ENCODE measurements at regions not wholly inside any gene's neighbourhood (a gene's known extent, or its start where the extent isn't known, plus 50 kb on each side); places are given as distances from the start of the nearest gene placed in this dataset.
"Not testable (repeated sequence)": the region's sequence is repeated elsewhere in the genome, so short reads cannot be mapped to it uniquely, and the experiment has no call there.

DNA sequence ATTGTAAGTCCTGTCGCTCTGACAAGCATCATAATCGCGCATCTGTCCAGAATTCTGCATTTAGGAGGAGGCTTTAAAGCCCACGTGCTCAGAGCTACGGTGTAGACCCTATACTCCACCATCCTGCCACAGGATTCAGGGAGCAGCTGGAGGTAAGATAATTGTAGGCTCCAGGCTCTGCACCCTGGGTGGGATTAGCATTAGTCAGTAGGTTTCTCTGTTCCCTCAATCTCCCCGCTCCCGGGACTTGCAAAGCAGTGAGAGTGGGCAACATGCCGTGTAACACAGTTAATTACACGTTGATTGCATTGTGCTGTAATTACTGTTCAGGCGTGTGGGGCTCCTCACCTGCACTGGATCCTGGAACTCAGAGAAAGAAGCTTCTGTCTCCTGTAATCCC lies 89.3 kb upstream of the CUX1 start:
- intact Hi-C loops (cut with micrococcal nuclease) (no loop called here), dilution Hi-C loops (cut with MboI; ENCODE audit: extremely low pct_ligation_motif_present, low sequenced_read_pairs) (no loop called here)
- Histone ChIP-seq H3K4me1 (ENCODE audit: control insufficient read depth, extremely low read depth, insufficient read depth, low read length) (no peaks in the 10 kb centered on the region), H3K9me1 (replicated peaks; ENCODE audit: control insufficient read depth, extremely low read depth, insufficient read depth, low read length) (no peaks in the 10 kb centered on the region), H3K4me3 (replicated peaks in 1 of 3; ENCODE audit: insufficient read depth in 1 of 3, low read depth in 1 of 3, low read length in 3 of 3) (no peak overlapping the region), H2AFZ (ENCODE audit: low read depth, low read length) (no peak overlapping the region), H3K9me3 (replicated peaks; ENCODE audit: control insufficient read depth, insufficient read depth, low read length) (no peaks in the 10 kb centered on the region), H4K20me1 (replicated peaks; ENCODE audit: control insufficient read depth, extremely low read depth, insufficient read depth, low read length) (no peaks in the 10 kb centered on the region), H3K4me2 (ENCODE audit: insufficient read depth, low read length) (no peak overlapping the region), H3K79me2 (ENCODE audit: control insufficient read depth, insufficient read depth, low read length) (no peaks in the 10 kb centered on the region), H3K9ac (replicated peaks; ENCODE audit: extremely low read depth, insufficient read depth, low read length) (no peak overlapping the region), H3K27me3 (ENCODE audit: control insufficient read depth in 2 of 2, insufficient read depth in 2 of 2, low read length in 2 of 2) (no peaks in the 10 kb centered on the region), H3K27ac (ENCODE audit: insufficient read depth, low read depth, low read length) (no peak overlapping the region), H3K36me3 (ENCODE audit: control insufficient read depth in 2 of 2, extremely low read depth in 1 of 2, insufficient read depth in 2 of 2, low read length in 2 of 2) (no peaks in the 10 kb centered on the region)
- ChIA-PET POLR2A (interaction anchor here (0.7 kb wide), 1 partner anchor 437 kb away, joined by 3 read pairs; no protein-coding TSS in a partner anchor), CTCF (interaction anchor here (0.9 to 4.4 kb wide), 3 partner anchors 13 to 40 kb away, joined by 3 to 24 read pairs (median 4); no protein-coding TSS in a partner anchor)
- BruUV-seq (replicated peaks), result no TSS peak
- FAIRE-seq (no peak), DNase-seq (ENCODE audit: low read depth, low spot score) (no peak)
- TF ChIP-seq, protein P1, sequence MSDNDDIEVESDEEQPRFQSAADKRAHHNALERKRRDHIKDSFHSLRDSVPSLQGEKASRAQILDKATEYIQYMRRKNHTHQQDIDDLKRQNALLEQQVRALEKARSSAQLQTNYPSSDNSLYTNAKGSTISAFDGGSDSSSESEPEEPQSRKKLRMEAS (IDR thresholded peaks at IDR 0.05; ENCODE audit: insufficient read depth, insufficient read length), result no peak
- TF ChIP-seq, protein P2, sequence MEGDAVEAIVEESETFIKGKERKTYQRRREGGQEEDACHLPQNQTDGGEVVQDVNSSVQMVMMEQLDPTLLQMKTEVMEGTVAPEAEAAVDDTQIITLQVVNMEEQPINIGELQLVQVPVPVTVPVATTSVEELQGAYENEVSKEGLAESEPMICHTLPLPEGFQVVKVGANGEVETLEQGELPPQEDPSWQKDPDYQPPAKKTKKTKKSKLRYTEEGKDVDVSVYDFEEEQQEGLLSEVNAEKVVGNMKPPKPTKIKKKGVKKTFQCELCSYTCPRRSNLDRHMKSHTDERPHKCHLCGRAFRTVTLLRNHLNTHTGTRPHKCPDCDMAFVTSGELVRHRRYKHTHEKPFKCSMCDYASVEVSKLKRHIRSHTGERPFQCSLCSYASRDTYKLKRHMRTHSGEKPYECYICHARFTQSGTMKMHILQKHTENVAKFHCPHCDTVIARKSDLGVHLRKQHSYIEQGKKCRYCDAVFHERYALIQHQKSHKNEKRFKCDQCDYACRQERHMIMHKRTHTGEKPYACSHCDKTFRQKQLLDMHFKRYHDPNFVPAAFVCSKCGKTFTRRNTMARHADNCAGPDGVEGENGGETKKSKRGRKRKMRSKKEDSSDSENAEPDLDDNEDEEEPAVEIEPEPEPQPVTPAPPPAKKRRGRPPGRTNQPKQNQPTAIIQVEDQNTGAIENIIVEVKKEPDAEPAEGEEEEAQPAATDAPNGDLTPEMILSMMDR (IDR thresholded peaks at IDR 0.05; ENCODE audit: extremely low read depth in 1 of 2, insufficient read depth in 1 of 2, low read depth in 1 of 2, low read length in 2 of 2), result no peak
- TF ChIP-seq GATA2 (IDR thresholded peaks at IDR 0.05; ENCODE audit: insufficient read depth, insufficient read length, low read depth, low read length), result no peak
- no peak for TF ChIP-seq JUN (IDR thresholded peaks at IDR 0.05; ENCODE audit: borderline replicate concordance, insufficient read depth, insufficient read length, low read depth)
- no peak for TF ChIP-seq FOS (IDR thresholded peaks at IDR 0.05; ENCODE audit: borderline replicate concordance, insufficient read depth, low read length)
- no peak for TF ChIP-seq POLR2A (IDR thresholded peaks at IDR 0.05; ENCODE audit: low read depth, low read length)
- no peak for TF ChIP-seq MYC (IDR thresholded peaks at IDR 0.05; ENCODE audit: low read depth, low read length)
- TF ChIP-seq POLR2AphosphoS5 (IDR thresholded peaks at IDR 0.05; ENCODE audit: insufficient read depth, low read depth, low read length), result no peak
- no peak for TF ChIP-seq EZH2 (IDR thresholded peaks at IDR 0.05; ENCODE audit: borderline replicate concordance, low read depth, low read length, severe bottlenecking)

DNA sequence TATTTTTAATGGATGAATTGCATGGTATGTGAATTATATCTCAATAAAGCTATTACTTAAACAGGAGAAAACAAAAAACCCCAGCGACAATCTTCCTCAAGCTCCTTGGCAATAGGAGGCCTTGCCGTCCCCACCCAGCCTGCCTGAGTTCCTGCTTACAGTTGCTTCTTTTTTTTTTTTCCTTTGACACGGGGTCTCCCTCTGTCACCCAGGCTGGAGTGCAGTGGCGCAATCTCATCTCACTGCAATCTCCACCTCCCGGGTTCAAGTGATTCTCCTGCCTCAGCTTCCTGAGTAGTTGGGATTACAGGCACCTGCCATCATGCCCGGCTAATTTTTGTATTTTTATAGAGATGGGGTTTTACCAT lies 88.6 kb upstream of the CUX1 start:
- H3K79me2 ChIP-seq (ENCODE audit: control insufficient read depth, insufficient read depth, low read length); H3K4me2 ChIP-seq (ENCODE audit: insufficient read depth, low read length); H2AFZ ChIP-seq (ENCODE audit: low read depth, low read length); FAIRE-seq; H3K27ac ChIP-seq (ENCODE audit: insufficient read depth, low read depth, low read length); BruUV-seq (replicated peaks); intact Hi-C loops (cut with micrococcal nuclease); H3K36me3 ChIP-seq (ENCODE audit: control insufficient read depth in 2 of 2, extremely low read depth in 1 of 2, insufficient read depth in 2 of 2, low read length in 2 of 2); H4K20me1 ChIP-seq (replicated peaks; ENCODE audit: control insufficient read depth, extremely low read depth, insufficient read depth, low read length); dilution Hi-C loops (cut with MboI; ENCODE audit: extremely low pct_ligation_motif_present, low sequenced_read_pairs); H3K27me3 ChIP-seq (ENCODE audit: control insufficient read depth in 2 of 2, insufficient read depth in 2 of 2, low read length in 2 of 2); H3K4me1 ChIP-seq (ENCODE audit: control insufficient read depth, extremely low read depth, insufficient read depth, low read length); DNase-seq (ENCODE audit: low read depth, low spot score); H3K9ac ChIP-seq (replicated peaks; ENCODE audit: extremely low read depth, insufficient read depth, low read length); H3K9me1 ChIP-seq (replicated peaks; ENCODE audit: control insufficient read depth, extremely low read depth, insufficient read depth, low read length); H3K4me3 ChIP-seq (replicated peaks in 1 of 3; ENCODE audit: insufficient read depth in 1 of 3, low read depth in 1 of 3, low read length in 3 of 3); H3K9me3 ChIP-seq (replicated peaks; ENCODE audit: control insufficient read depth, insufficient read depth, low read length): not testable (repeated sequence)
- POLR2A ChIA-PET, result interaction anchor here (0.7 kb wide), 1 partner anchor 437 kb away, joined by 3 read pairs; no protein-coding TSS in a partner anchor
- CTCF ChIA-PET, result interaction anchor here (0.9 to 4.4 kb wide), 5 partner anchors 11 to 40 kb away, joined by 3 to 24 read pairs (median 4); no protein-coding TSS in a partner anchor
